Liver (tissue), 8 donors: ENCODE measurements at regions not wholly inside any gene's neighbourhood (a gene's known extent, or its start where the extent isn't known, plus 50 kb on each side); places are given as distances from the start of the nearest gene placed in this dataset.

Source experiments
- DNase-seq: peaks from one replicate; pipeline ENCODE4 v3.0.0-alpha.2; 2017; ENCODE audit warnings: low spot score
- H3K27ac ChIP-seq, 2 donors: one replicate each; pipeline ENCODE4 v1.7.0; 2013; ENCODE audit warnings: inconsistent platforms in 2 of 2, low read length in 2 of 2, control low read depth in 1 of 2, low read depth in 1 of 2, mild to moderate bottlenecking in 1 of 2
- H3K27me3 ChIP-seq, 4 donors: one replicate each; pipeline versions ENCODE4 v1.6.1 to v1.7.0; 2013; ENCODE audit warnings: low read length in 3 of 4, inconsistent platforms in 1 of 4, mild to moderate bottlenecking in 1 of 4, moderate library complexity in 1 of 4; ENCODE audit not compliant: control insufficient read depth in 4 of 4, insufficient read depth in 4 of 4
- H3K36me3 ChIP-seq, 4 donors: one replicate each; pipeline versions ENCODE4 v1.6.1 to v1.7.0; 2013; ENCODE audit warnings: low read length in 3 of 4, mild to moderate bottlenecking in 3 of 4, low read depth in 1 of 4, moderate library complexity in 1 of 4; ENCODE audit not compliant: control insufficient read depth in 4 of 4, insufficient read depth in 3 of 4
- H3K4me1 ChIP-seq, 4 donors: one replicate each; pipeline versions ENCODE4 v1.6.1 to v1.7.0; 2013; ENCODE audit warnings: low read length in 3 of 4, mild to moderate bottlenecking in 3 of 4, moderate library complexity in 1 of 4; ENCODE audit not compliant: control insufficient read depth in 4 of 4, insufficient read depth in 4 of 4
- H3K4me3 ChIP-seq, 3 donors: one replicate each; pipeline versions ENCODE4 v1.6.1 to v1.7.0; 2013; ENCODE audit warnings: low read length in 3 of 3, control low read depth in 1 of 3, low read depth in 1 of 3, mild to moderate bottlenecking in 1 of 3
- H3K9ac ChIP-seq, 2 donors: one replicate each; pipeline ENCODE4 v1.7.0; 2013; ENCODE audit warnings: low read length in 2 of 2, mild to moderate bottlenecking in 2 of 2, moderate library complexity in 2 of 2, control low read depth in 1 of 2, low read depth in 1 of 2
- H3K9me3 ChIP-seq, 4 donors: one replicate each; pipeline versions ENCODE4 v1.6.1 to v1.7.0; 2013; ENCODE audit warnings: low read length in 3 of 4; ENCODE audit not compliant: control insufficient read depth in 4 of 4
- FOXA1 ChIP-seq: IDR thresholded peaks from 2 replicates; pipeline ENCODE4 v1.6.1; 2016; ENCODE audit warnings: antibody characterized with exemption
- GABPA ChIP-seq, 2 donors: IDR thresholded peaks in 1 of 2; conservative IDR thresholded peaks in 1 of 2; 2 replicates each; pipeline ENCODE4 v1.6.1; 2016; ENCODE audit warnings: antibody characterized with exemption in 2 of 2, mild to moderate bottlenecking in 1 of 2, moderate library complexity in 1 of 2
- HNF4A ChIP-seq, 2 donors: conservative IDR thresholded peaks; 2 replicates each; pipeline ENCODE4 v1.6.1; 2016; ENCODE audit warnings: antibody characterized with exemption in 2 of 2, mild to moderate bottlenecking in 2 of 2
- NR2F2 ChIP-seq: IDR thresholded peaks from 2 replicates; pipeline ENCODE4 v1.6.1; 2016; ENCODE audit warnings: antibody characterized with exemption
- RXRA ChIP-seq, 2 donors: IDR thresholded peaks; 2 replicates each; pipeline ENCODE4 v1.6.1; 2017 to 2018; ENCODE audit warnings: antibody characterized with exemption in 2 of 2, mild to moderate bottlenecking in 1 of 2
- SP1 ChIP-seq: IDR thresholded peaks from 2 replicates; pipeline ENCODE4 v1.6.1; 2018; ENCODE audit warnings: antibody characterized with exemption, mild to moderate bottlenecking
- YY1 ChIP-seq: IDR thresholded peaks from 2 replicates; pipeline ENCODE4 v1.6.1; 2016; ENCODE audit warnings: antibody characterized with exemption, mild to moderate bottlenecking
- WGBS: extraction: QIAGEN DNeasy Blood & Tissue Kit; methylation state at CpG from one replicate; pipeline ENCODE4 v1.1.7; 2013; 5-methylcytosine and 5-hydroxymethylcytosine counted together
- TF ChIP-seq, protein P1 (sequence below): fragments of 150-350 bp; IDR thresholded peaks from 2 replicates; pipeline ENCODE4 v1.5.1; 2017; ENCODE audit warnings: improper control_type of control experiment, low read depth, low read length; ENCODE audit not compliant: missing input control
- TF ChIP-seq, protein P2 (sequence below): IDR thresholded peaks from 2 replicates; pipeline ENCODE4 v1.6.1; 2016; ENCODE audit warnings: antibody characterized with exemption
- TF ChIP-seq, protein P3 (sequence below): IDR thresholded peaks from 2 replicates; pipeline ENCODE4 v1.6.1; 2016; ENCODE audit warnings: antibody characterized with exemption, mild to moderate bottlenecking
- TF ChIP-seq, protein P4 (sequence below): IDR thresholded peaks from 2 replicates; pipeline ENCODE4 v1.6.1; 2016; ENCODE audit warnings: antibody characterized with exemption
- TF ChIP-seq, protein P5 (sequence below): IDR thresholded peaks from 2 replicates; pipeline ENCODE4 v1.6.1; 2016; ENCODE audit warnings: antibody characterized with exemption
- donor health status: healthy.
- donor health status: healthy.
- donor health status: healthy.
- donor health status: healthy.
- donor health status: healthy.

DNA sequence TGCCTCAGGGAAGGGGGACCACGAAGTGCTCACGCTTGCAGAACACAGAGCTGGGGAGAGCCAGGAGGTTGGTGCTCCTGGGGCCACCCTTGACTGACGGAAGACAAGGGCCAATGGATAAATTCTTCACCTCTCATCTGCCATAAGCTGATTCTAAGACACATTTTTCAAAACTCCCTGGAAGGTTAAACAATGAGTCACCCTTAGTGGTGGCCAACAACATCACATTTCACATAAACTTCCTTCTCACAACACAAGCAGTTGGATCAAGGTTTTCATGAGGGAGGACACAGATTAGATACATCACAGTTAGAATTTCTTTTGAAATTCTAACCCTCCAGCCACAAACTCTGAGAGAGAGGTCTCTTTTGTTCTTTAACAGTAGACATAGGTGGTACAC, 713.6 kb upstream of the POU3F3 start:
- no peak overlapping the region for H3K27ac ChIP-seq
- WGBS: 73% methylated on average over 3 of the region's 3 CpGs
- DNase-seq: no peak

DNA sequence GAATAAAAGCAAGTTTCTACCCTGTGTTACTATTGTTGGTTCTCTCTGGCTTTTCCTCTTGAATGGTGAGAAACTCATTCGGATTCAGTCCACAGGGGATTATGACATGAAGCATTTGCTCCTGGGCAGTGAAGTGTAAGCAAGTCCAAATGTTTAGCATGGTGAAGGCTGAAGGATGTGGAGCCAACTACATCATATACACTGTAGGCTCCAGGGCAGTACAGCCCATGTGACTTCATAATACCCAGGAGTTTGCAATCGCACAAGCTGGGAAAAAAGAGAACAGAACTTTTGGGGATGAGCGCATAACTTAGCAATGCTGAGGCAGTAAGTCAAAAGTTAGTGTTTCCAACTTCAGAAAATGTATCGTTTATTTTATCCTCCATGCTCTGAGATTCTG, 695.7 kb upstream of the POU3F3 start:
- WGBS: 86% methylated on average over 4 of the region's 4 CpGs
- TF ChIP-seq, protein P1, sequence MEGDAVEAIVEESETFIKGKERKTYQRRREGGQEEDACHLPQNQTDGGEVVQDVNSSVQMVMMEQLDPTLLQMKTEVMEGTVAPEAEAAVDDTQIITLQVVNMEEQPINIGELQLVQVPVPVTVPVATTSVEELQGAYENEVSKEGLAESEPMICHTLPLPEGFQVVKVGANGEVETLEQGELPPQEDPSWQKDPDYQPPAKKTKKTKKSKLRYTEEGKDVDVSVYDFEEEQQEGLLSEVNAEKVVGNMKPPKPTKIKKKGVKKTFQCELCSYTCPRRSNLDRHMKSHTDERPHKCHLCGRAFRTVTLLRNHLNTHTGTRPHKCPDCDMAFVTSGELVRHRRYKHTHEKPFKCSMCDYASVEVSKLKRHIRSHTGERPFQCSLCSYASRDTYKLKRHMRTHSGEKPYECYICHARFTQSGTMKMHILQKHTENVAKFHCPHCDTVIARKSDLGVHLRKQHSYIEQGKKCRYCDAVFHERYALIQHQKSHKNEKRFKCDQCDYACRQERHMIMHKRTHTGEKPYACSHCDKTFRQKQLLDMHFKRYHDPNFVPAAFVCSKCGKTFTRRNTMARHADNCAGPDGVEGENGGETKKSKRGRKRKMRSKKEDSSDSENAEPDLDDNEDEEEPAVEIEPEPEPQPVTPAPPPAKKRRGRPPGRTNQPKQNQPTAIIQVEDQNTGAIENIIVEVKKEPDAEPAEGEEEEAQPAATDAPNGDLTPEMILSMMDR: no peak
- TF ChIP-seq, protein P2, sequence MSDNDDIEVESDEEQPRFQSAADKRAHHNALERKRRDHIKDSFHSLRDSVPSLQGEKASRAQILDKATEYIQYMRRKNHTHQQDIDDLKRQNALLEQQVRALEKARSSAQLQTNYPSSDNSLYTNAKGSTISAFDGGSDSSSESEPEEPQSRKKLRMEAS: no peak
- TF ChIP-seq, protein P3, sequence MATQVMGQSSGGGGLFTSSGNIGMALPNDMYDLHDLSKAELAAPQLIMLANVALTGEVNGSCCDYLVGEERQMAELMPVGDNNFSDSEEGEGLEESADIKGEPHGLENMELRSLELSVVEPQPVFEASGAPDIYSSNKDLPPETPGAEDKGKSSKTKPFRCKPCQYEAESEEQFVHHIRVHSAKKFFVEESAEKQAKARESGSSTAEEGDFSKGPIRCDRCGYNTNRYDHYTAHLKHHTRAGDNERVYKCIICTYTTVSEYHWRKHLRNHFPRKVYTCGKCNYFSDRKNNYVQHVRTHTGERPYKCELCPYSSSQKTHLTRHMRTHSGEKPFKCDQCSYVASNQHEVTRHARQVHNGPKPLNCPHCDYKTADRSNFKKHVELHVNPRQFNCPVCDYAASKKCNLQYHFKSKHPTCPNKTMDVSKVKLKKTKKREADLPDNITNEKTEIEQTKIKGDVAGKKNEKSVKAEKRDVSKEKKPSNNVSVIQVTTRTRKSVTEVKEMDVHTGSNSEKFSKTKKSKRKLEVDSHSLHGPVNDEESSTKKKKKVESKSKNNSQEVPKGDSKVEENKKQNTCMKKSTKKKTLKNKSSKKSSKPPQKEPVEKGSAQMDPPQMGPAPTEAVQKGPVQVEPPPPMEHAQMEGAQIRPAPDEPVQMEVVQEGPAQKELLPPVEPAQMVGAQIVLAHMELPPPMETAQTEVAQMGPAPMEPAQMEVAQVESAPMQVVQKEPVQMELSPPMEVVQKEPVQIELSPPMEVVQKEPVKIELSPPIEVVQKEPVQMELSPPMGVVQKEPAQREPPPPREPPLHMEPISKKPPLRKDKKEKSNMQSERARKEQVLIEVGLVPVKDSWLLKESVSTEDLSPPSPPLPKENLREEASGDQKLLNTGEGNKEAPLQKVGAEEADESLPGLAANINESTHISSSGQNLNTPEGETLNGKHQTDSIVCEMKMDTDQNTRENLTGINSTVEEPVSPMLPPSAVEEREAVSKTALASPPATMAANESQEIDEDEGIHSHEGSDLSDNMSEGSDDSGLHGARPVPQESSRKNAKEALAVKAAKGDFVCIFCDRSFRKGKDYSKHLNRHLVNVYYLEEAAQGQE: no peak
- TF ChIP-seq, protein P4, sequence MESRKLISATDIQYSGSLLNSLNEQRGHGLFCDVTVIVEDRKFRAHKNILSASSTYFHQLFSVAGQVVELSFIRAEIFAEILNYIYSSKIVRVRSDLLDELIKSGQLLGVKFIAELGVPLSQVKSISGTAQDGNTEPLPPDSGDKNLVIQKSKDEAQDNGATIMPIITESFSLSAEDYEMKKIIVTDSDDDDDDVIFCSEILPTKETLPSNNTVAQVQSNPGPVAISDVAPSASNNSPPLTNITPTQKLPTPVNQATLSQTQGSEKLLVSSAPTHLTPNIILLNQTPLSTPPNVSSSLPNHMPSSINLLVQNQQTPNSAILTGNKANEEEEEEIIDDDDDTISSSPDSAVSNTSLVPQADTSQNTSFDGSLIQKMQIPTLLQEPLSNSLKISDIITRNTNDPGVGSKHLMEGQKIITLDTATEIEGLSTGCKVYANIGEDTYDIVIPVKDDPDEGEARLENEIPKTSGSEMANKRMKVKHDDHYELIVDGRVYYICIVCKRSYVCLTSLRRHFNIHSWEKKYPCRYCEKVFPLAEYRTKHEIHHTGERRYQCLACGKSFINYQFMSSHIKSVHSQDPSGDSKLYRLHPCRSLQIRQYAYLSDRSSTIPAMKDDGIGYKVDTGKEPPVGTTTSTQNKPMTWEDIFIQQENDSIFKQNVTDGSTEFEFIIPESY: no peak
- no peak for TF ChIP-seq SP1
- TF ChIP-seq HNF4A (conservative IDR thresholded peaks at IDR 0.05): no peak
- TF ChIP-seq YY1: no peak
- no peak for TF ChIP-seq GABPA (IDR thresholded peaks at IDR 0.05 in 1 of 2, conservative IDR thresholded peaks at IDR 0.05 in 1 of 2)
- no peak for TF ChIP-seq FOXA1
- TF ChIP-seq RXRA (IDR thresholded peaks at IDR 0.05): no peak
- TF ChIP-seq NR2F2: no peak
- Histone ChIP-seq H3K4me1 (no peaks in the 10 kb centered on the region), H3K27ac (no peak overlapping the region), H3K9ac (no peak overlapping the region), H3K4me3 (no peak overlapping the region), H3K36me3 (no peaks in the 10 kb centered on the region), H3K9me3 (no peaks in the 10 kb centered on the region), H3K27me3 (no peaks in the 10 kb centered on the region)
- no peak for DNase-seq

More for the DNA sequence above, 713.6 kb upstream of the POU3F3 start:
- H3K27me3 ChIP-seq: peaks cover 0 to 4% (median 0%) of the 10 kb centered on the region in 4 donors
- no peaks in the 10 kb centered on the region for H3K9me3 ChIP-seq
- no peaks in the 10 kb centered on the region for H3K36me3 ChIP-seq
- H3K4me3 ChIP-seq: no peak overlapping the region
- no peak overlapping the region for H3K9ac ChIP-seq
- TF ChIP-seq, protein P5, sequence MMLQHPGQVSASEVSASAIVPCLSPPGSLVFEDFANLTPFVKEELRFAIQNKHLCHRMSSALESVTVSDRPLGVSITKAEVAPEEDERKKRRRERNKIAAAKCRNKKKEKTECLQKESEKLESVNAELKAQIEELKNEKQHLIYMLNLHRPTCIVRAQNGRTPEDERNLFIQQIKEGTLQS: no peak
- no peak for TF ChIP-seq NR2F2
- no peaks in the 10 kb centered on the region for H3K4me1 ChIP-seq
